LNCAP (cell line): ENCODE measurements at regions not wholly inside any gene's neighbourhood (a gene's known extent, or its start where the extent isn't known, plus 50 kb on each side); places are given as distances from the start of the nearest gene placed in this dataset.

Experiments
- TF ChIP-seq, protein P1 (sequence below): fragments of 450-650 bp; IDR thresholded peaks from 2 replicates; pipeline ENCODE4 v1.5.1; 2017; ENCODE audit warnings: mild to moderate bottlenecking

DNA sequence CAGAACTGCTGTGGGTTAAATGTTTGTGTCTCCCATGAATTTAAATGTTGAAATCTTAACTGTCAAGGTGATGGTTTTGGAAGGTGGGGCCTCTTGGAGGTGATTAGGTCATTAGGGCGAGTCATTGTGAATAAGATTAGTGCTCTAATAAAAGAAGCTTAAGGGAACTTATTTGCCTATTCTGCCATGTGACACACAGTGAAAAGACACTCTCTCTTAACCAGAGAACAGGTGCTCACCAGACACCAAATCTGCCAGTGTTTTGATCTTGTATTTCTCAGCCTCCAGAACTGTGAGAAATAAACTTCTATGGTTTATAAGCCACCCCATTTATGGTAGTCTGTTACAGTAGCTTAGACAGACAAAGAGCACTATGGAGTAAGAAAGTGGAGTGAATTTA, 117.9 kb upstream of the SV2C start:
- TF ChIP-seq, protein P1, sequence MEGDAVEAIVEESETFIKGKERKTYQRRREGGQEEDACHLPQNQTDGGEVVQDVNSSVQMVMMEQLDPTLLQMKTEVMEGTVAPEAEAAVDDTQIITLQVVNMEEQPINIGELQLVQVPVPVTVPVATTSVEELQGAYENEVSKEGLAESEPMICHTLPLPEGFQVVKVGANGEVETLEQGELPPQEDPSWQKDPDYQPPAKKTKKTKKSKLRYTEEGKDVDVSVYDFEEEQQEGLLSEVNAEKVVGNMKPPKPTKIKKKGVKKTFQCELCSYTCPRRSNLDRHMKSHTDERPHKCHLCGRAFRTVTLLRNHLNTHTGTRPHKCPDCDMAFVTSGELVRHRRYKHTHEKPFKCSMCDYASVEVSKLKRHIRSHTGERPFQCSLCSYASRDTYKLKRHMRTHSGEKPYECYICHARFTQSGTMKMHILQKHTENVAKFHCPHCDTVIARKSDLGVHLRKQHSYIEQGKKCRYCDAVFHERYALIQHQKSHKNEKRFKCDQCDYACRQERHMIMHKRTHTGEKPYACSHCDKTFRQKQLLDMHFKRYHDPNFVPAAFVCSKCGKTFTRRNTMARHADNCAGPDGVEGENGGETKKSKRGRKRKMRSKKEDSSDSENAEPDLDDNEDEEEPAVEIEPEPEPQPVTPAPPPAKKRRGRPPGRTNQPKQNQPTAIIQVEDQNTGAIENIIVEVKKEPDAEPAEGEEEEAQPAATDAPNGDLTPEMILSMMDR = no peak

DNA sequence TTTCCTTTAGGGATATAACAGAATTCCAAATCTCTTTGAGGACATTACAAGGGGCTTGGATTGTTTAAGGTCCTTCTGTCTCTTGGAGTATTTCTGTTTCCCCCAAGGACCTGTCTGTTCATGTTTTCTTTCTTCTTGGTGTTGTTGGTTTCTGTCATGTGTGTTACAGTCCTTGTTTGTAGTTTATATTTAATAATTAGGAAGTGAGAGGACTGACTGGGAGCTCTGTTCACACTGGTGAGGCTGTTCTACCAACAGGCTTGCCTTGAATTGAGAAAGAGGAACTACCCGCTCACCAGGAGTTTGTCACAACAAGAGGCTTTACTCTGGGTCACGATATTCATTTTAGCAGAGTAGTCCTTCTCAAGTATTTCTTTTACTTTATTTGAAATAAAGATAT, 119.2 kb upstream of the SV2C start:
- TF ChIP-seq, protein P1 = no peak

DNA sequence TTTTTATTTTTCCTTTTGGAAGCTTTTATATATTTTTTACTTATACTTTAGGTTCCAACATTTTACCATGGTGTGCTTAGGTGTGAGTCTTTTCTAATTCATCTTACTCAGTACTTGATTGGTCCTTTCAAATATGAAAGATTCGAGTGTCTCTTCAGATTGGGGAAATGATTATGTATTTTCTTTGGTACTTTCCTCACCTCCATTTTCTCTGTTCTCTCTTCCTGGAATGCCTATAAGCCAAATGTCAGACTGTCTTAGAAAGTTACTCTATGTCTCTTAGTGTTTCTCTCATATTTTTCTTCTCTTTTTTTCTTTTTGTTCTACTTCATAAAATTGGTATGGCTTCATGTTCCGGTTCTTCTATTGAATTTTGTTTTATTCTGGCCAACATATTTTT, 119.6 kb upstream of the SV2C start:
- TF ChIP-seq, protein P1 = no peak

DNA sequence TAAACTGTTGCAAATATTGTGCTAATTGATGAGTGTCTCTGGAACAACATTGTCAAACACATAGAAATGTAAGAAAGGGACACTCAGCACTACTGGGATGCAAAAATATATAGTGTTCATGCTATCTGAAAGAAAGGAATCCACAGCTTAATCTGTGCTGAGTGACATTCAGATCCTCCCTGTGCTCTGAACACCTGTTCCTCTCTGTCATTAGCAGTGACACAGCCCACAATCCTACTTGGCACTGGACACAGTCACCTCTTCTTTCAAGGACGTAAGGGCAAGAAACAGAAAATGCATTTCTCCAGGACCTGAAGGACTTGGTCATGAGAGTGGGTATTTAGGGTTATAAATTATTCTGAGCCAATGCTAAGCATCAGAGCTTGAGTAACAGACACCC, 121.4 kb upstream of the SV2C start:
- TF ChIP-seq, protein P1 = no peak

DNA sequence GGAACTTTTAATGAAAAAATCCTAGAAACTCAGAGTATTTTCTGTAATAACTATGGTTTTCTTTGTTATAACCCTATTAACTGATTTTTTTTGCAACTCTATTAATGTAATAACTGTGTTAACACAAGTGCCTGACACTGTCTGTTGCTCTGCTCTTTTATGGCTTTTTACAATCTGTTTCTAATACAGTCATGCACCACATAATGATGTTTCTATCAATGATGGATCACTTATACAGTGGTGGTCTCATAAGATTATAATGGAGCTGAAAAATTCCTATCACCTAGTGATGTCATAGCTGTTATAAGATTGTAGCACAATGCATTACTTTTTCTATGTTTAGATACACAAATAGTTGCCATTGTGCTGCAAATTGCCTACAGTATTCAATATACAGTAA, 123.1 kb upstream of the SV2C start:
- TF ChIP-seq, protein P1 = no peak

DNA sequence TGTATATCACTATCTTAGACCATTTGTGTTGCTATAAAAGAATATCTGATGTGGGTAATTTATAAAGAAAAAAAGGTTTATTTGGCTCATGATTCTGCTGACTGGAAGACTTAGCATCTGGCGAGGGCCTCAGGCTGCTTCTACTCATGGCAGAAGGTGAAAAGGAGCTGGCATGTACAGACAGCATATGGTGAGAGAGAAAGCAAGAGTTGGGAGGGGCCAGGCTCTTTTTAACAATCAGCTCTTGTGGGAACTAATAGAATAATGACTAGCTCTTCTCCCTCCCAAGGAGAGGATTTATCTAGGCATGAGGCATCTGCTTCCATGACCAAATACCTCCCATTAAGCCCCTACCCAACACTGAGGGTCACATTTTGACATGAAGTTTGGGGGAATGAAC, 130.2 kb upstream of the SV2C start:
- TF ChIP-seq, protein P1 = no peak

DNA sequence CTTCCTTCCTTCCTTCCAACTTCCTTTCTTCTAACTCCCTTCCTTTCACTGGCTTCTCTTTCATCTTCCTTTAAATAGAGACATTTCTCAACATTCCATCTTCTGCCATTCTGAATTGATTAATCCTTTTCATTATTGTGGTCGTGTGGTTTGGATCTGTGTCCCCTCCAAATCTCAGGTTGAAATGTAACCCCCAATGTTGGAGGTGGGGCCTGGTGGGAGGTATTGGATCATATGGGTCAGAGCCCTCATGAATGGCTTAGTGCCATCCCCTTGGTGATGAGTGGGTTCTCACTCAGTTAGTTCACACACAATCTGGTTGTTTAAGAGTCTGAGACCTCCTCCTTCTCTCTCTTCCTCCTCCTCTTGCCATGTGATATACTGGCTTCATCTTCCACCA, 130.9 kb upstream of the SV2C start:
- TF ChIP-seq, protein P1 = no peak

DNA sequence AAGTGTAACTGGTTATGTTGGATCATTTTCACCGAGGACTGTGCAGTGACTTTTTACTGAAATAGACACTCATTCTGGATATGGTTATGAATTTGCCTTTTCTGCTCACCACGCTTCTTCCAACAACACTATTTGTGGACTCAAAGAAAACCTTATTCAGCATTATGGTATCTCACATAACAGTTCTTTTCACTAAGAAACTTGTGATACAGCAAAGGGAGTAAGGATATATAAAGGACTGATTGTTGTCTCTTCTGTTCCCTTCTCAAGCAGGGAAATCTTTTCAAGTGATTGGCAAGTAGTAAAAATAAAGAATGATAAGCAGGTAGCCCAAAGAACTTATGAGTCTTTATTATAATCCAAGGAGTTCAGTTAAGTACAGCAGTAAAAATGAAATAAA, 131.5 kb upstream of the SV2C start:
- TF ChIP-seq, protein P1 = no peak
